ENCODE measurements at regions not wholly inside any gene's neighbourhood (a gene's known extent, or its start where the extent isn't known, plus 50 kb on each side); places are given as distances from the start of the nearest gene placed in this dataset.

- Histone ChIP-seq H2AFZ (ENCODE audit: low read length) (no peak overlapping the region), H3K9me3 (ENCODE audit: low read length) (no peaks in the 10 kb centered on the region), H3K9me2 (replicated peaks; ENCODE audit: insufficient read depth, low read length) (no peaks in the 10 kb centered on the region; the same call in 1 of the 2 replicates), H3K27ac (ENCODE audit: low read length) (no peak overlapping the region), H3K9ac (ENCODE audit: low read length) (no peak overlapping the region), H3K4me3 (ENCODE audit: low read length) (no peak overlapping the region), H3K27me3 (ENCODE audit: low read length) (no peaks in the 10 kb centered on the region), H3K36me3 (ENCODE audit: insufficient read depth, low read length) (no peaks in the 10 kb centered on the region), H3K4me2 (ENCODE audit: low read depth, low read length, poor library complexity, severe bottlenecking) (no peak overlapping the region), H3K4me1 (ENCODE audit: low read length) (no peaks in the 10 kb centered on the region), H4K20me1 (ENCODE audit: insufficient read depth, low read depth, low read length) (no peaks in the 10 kb centered on the region), H3K79me2 (ENCODE audit: low read length) (no peaks in the 10 kb centered on the region)
- DNase-seq: no peak
Observed at GRCh38 chr5:24750355-24750754, 105.6 kb upstream of the CDH10 start.

GRCh38 chr5:24749701-24750100, 104.9 kb upstream of the CDH10 start:
- no peaks in the 10 kb centered on the region for H4K20me1 ChIP-seq (ENCODE audit: insufficient read depth, low read depth, low read length)
- H3K4me3 ChIP-seq (ENCODE audit: low read length): no peak overlapping the region
- no peaks in the 10 kb centered on the region for H3K9me3 ChIP-seq (ENCODE audit: low read length)
- no peak for DNase-seq
- no peaks in the 10 kb centered on the region for H3K36me3 ChIP-seq (ENCODE audit: insufficient read depth, low read length)
- no peak overlapping the region for H3K4me2 ChIP-seq (ENCODE audit: low read depth, low read length, poor library complexity, severe bottlenecking)
- H3K27me3 ChIP-seq (ENCODE audit: low read length): no peaks in the 10 kb centered on the region
- H2AFZ ChIP-seq (ENCODE audit: low read length): no peak overlapping the region
- H3K9ac ChIP-seq (ENCODE audit: low read length): no peak overlapping the region
- H3K9me2 ChIP-seq (replicated peaks; ENCODE audit: insufficient read depth, low read length): no peaks in the 10 kb centered on the region; the same call in 1 of the 2 replicates
- H3K27ac ChIP-seq (ENCODE audit: low read length): no peak overlapping the region
- no peaks in the 10 kb centered on the region for H3K4me1 ChIP-seq (ENCODE audit: low read length)
- no peaks in the 10 kb centered on the region for H3K79me2 ChIP-seq (ENCODE audit: low read length)

GRCh38 chr5:24747327-24747726, 102.5 kb upstream of the CDH10 start:
- H3K9me3 ChIP-seq (ENCODE audit: low read length): peaks cover 4% of the 10 kb centered on the region; the same call in 1 of the 2 replicates
- H3K4me2 ChIP-seq (ENCODE audit: low read depth, low read length, poor library complexity, severe bottlenecking): no peak overlapping the region
- H3K27ac ChIP-seq (ENCODE audit: low read length): no peak overlapping the region
- no peaks in the 10 kb centered on the region; the same call in 1 of the 2 replicates for H3K9me2 ChIP-seq (replicated peaks; ENCODE audit: insufficient read depth, low read length)
- no peak overlapping the region for H3K4me3 ChIP-seq (ENCODE audit: low read length)
- H3K9ac ChIP-seq (ENCODE audit: low read length): no peak overlapping the region
- no peaks in the 10 kb centered on the region for H3K79me2 ChIP-seq (ENCODE audit: low read length)
- H2AFZ ChIP-seq (ENCODE audit: low read length): no peak overlapping the region
- no peaks in the 10 kb centered on the region for H3K36me3 ChIP-seq (ENCODE audit: insufficient read depth, low read length)
- no peaks in the 10 kb centered on the region for H3K4me1 ChIP-seq (ENCODE audit: low read length)
- no peak for DNase-seq
- no peaks in the 10 kb centered on the region for H3K27me3 ChIP-seq (ENCODE audit: low read length)
- H4K20me1 ChIP-seq (ENCODE audit: insufficient read depth, low read depth, low read length): no peaks in the 10 kb centered on the region

GRCh38 chr5:24742334-24742733, 97.6 kb upstream of the CDH10 start:
- no peaks in the 10 kb centered on the region for H3K4me1 ChIP-seq (ENCODE audit: low read length)
- no peak for DNase-seq
- H3K36me3 ChIP-seq (ENCODE audit: insufficient read depth, low read length): no peaks in the 10 kb centered on the region
- H4K20me1 ChIP-seq (ENCODE audit: insufficient read depth, low read depth, low read length): no peaks in the 10 kb centered on the region
- H3K4me2 ChIP-seq (ENCODE audit: low read depth, low read length, poor library complexity, severe bottlenecking): no peak overlapping the region
- no peak overlapping the region for H3K9ac ChIP-seq (ENCODE audit: low read length)
- no peak overlapping the region for H3K4me3 ChIP-seq (ENCODE audit: low read length)
- H3K27me3 ChIP-seq (ENCODE audit: low read length): no peaks in the 10 kb centered on the region
- H2AFZ ChIP-seq (ENCODE audit: low read length): no peak overlapping the region
- H3K9me3 ChIP-seq (ENCODE audit: low read length): peaks cover 8% of the 10 kb centered on the region
- no peaks in the 10 kb centered on the region; the same call in 1 of the 2 replicates for H3K9me2 ChIP-seq (replicated peaks; ENCODE audit: insufficient read depth, low read length)
- H3K79me2 ChIP-seq (ENCODE audit: low read length): no peaks in the 10 kb centered on the region
- H3K27ac ChIP-seq (ENCODE audit: low read length): no peak overlapping the region

- no peaks in the 10 kb centered on the region for H3K27me3 ChIP-seq (ENCODE audit: low read length)
- no peaks in the 10 kb centered on the region for H3K79me2 ChIP-seq (ENCODE audit: low read length)
- no peak overlapping the region for H3K4me2 ChIP-seq (ENCODE audit: low read depth, low read length, poor library complexity, severe bottlenecking)
- no peak overlapping the region for H3K27ac ChIP-seq (ENCODE audit: low read length)
- DNase-seq: no peak
- peaks cover 5% of the 10 kb centered on the region for H3K9me3 ChIP-seq (ENCODE audit: low read length)
- H3K9me2 ChIP-seq (replicated peaks; ENCODE audit: insufficient read depth, low read length): no peaks in the 10 kb centered on the region
- no peak overlapping the region for H3K9ac ChIP-seq (ENCODE audit: low read length)
- no peaks in the 10 kb centered on the region for H3K4me1 ChIP-seq (ENCODE audit: low read length)
- no peak overlapping the region for H2AFZ ChIP-seq (ENCODE audit: low read length)
- H4K20me1 ChIP-seq (ENCODE audit: insufficient read depth, low read depth, low read length): no peaks in the 10 kb centered on the region
- H3K4me3 ChIP-seq (ENCODE audit: low read length): no peak overlapping the region
- no peaks in the 10 kb centered on the region for H3K36me3 ChIP-seq (ENCODE audit: insufficient read depth, low read length)
Observed at GRCh38 chr5:24737163-24737562, 92.4 kb upstream of the CDH10 start.

GRCh38 chr5:24735284-24735683, 90.5 kb upstream of the CDH10 start:
- Histone ChIP-seq H3K4me3 (ENCODE audit: low read length) (no peak overlapping the region), H3K79me2 (ENCODE audit: low read length) (no peaks in the 10 kb centered on the region), H3K9ac (ENCODE audit: low read length) (no peak overlapping the region), H4K20me1 (ENCODE audit: insufficient read depth, low read depth, low read length) (no peaks in the 10 kb centered on the region), H3K36me3 (ENCODE audit: insufficient read depth, low read length) (no peaks in the 10 kb centered on the region), H3K9me2 (replicated peaks; ENCODE audit: insufficient read depth, low read length) (no peaks in the 10 kb centered on the region), H3K4me1 (ENCODE audit: low read length) (no peaks in the 10 kb centered on the region), H3K27me3 (ENCODE audit: low read length) (no peaks in the 10 kb centered on the region), H2AFZ (ENCODE audit: low read length) (no peak overlapping the region), H3K9me3 (ENCODE audit: low read length) (peaks cover 2% of the 10 kb centered on the region; the same call in 1 of the 2 replicates), H3K4me2 (ENCODE audit: low read depth, low read length, poor library complexity, severe bottlenecking) (no peak overlapping the region), H3K27ac (ENCODE audit: low read length) (no peak overlapping the region)
- no peak for DNase-seq

- Histone ChIP-seq H3K4me1 (ENCODE audit: low read length) (no peaks in the 10 kb centered on the region), H4K20me1 (ENCODE audit: insufficient read depth, low read depth, low read length) (no peaks in the 10 kb centered on the region), H2AFZ (ENCODE audit: low read length) (no peak overlapping the region), H3K27ac (ENCODE audit: low read length) (no peak overlapping the region), H3K9ac (ENCODE audit: low read length) (no peak overlapping the region), H3K36me3 (ENCODE audit: insufficient read depth, low read length) (no peaks in the 10 kb centered on the region; the same call in 1 of the 2 replicates), H3K9me2 (replicated peaks; ENCODE audit: insufficient read depth, low read length) (no peaks in the 10 kb centered on the region), H3K4me2 (ENCODE audit: low read depth, low read length, poor library complexity, severe bottlenecking) (no peak overlapping the region), H3K4me3 (ENCODE audit: low read length) (no peak overlapping the region), H3K79me2 (ENCODE audit: low read length) (no peaks in the 10 kb centered on the region), H3K27me3 (ENCODE audit: low read length) (no peaks in the 10 kb centered on the region), H3K9me3 (ENCODE audit: low read length) (peaks cover 2% of the 10 kb centered on the region)
- DNase-seq: no peak
Observed at GRCh38 chr5:24732184-24732583, 87.4 kb upstream of the CDH10 start.

GRCh38 chr5:24720743-24721142, 76.0 kb upstream of the CDH10 start:
- H4K20me1 ChIP-seq (ENCODE audit: insufficient read depth, low read depth, low read length): no peaks in the 10 kb centered on the region
- no peak overlapping the region for H2AFZ ChIP-seq (ENCODE audit: low read length)
- no peak overlapping the region for H3K4me2 ChIP-seq (ENCODE audit: low read depth, low read length, poor library complexity, severe bottlenecking)
- no peak overlapping the region for H3K9ac ChIP-seq (ENCODE audit: low read length)
- no peak overlapping the region for H3K4me3 ChIP-seq (ENCODE audit: low read length)
- no peak for DNase-seq
- no peak overlapping the region for H3K27ac ChIP-seq (ENCODE audit: low read length)
- no peaks in the 10 kb centered on the region for H3K36me3 ChIP-seq (ENCODE audit: insufficient read depth, low read length)
- no peaks in the 10 kb centered on the region for H3K79me2 ChIP-seq (ENCODE audit: low read length)
- no peaks in the 10 kb centered on the region for H3K4me1 ChIP-seq (ENCODE audit: low read length)
- H3K9me3 ChIP-seq (ENCODE audit: low read length): peaks cover 7% of the 10 kb centered on the region; the same call in 1 of the 2 replicates
- no peaks in the 10 kb centered on the region for H3K27me3 ChIP-seq (ENCODE audit: low read length)
- no peaks in the 10 kb centered on the region for H3K9me2 ChIP-seq (replicated peaks; ENCODE audit: insufficient read depth, low read length)

- DNase-seq: no peak
Observed at GRCh38 chr5:24714746-24715145, 70.0 kb upstream of the CDH10 start.

More at GRCh38 chr5:24714746-24715145, 70.0 kb upstream of the CDH10 start:
- no peak overlapping the region for H3K4me2 ChIP-seq (ENCODE audit: low read depth, low read length, poor library complexity, severe bottlenecking)
- H3K36me3 ChIP-seq (ENCODE audit: insufficient read depth, low read length): no peaks in the 10 kb centered on the region
- no peaks in the 10 kb centered on the region for H3K79me2 ChIP-seq (ENCODE audit: low read length)
- H2AFZ ChIP-seq (ENCODE audit: low read length): no peak overlapping the region
- H3K9me2 ChIP-seq (replicated peaks; ENCODE audit: insufficient read depth, low read length): no peaks in the 10 kb centered on the region
- no peak overlapping the region for H3K9ac ChIP-seq (ENCODE audit: low read length)
- no peak overlapping the region for H3K27ac ChIP-seq (ENCODE audit: low read length)
- no peaks in the 10 kb centered on the region for H3K27me3 ChIP-seq (ENCODE audit: low read length)
- H3K4me3 ChIP-seq (ENCODE audit: low read length): no peak overlapping the region
- H3K4me1 ChIP-seq (ENCODE audit: low read length): no peaks in the 10 kb centered on the region
- no peaks in the 10 kb centered on the region for H4K20me1 ChIP-seq (ENCODE audit: insufficient read depth, low read depth, low read length)
- H3K9me3 ChIP-seq (ENCODE audit: low read length): peaks cover 10% of the 10 kb centered on the region; the same call in 1 of the 2 replicates
